ENCODE measurements at regions not wholly inside any gene's neighbourhood (a gene's known extent, or its start where the extent isn't known, plus 50 kb on each side); places are given as distances from the start of the nearest gene placed in this dataset.

- H3K4me3 Mint-ChIP-seq (ENCODE audit: unreplicated experiment): no peak overlapping the region
- peaks cover 3% of the 10 kb centered on the region for H3K4me1 Mint-ChIP-seq (ENCODE audit: low read depth, unreplicated experiment)
- no peaks in the 10 kb centered on the region for H3K9me3 Mint-ChIP-seq (ENCODE audit: unreplicated experiment)
- H3K27me3 Mint-ChIP-seq (ENCODE audit: unreplicated experiment): no peaks in the 10 kb centered on the region
- H3K36me3 Mint-ChIP-seq (ENCODE audit: unreplicated experiment): no peaks in the 10 kb centered on the region
- H3K27ac Mint-ChIP-seq (ENCODE audit: unreplicated experiment): no peak overlapping the region
- no peak for DNase-seq
- peak; percentile 45 for TF ChIP-seq CTCF (IDR thresholded peaks at IDR 0.05; ENCODE audit: partially characterized antibody, unreplicated experiment)
Measured at GRCh38 chr5:8864053-8864452, 681.8 kb downstream of the SEMA5A start.

- Mint-ChIP-seq H3K4me1 (ENCODE audit: low read depth, unreplicated experiment) (peaks cover 3% of the 10 kb centered on the region), H3K4me3 (ENCODE audit: unreplicated experiment) (no peak overlapping the region)
- TF ChIP-seq CTCF (IDR thresholded peaks at IDR 0.05; ENCODE audit: partially characterized antibody, unreplicated experiment): no peak
Measured at GRCh38 chr5:8865266-8865665, 680.6 kb downstream of the SEMA5A start.

GRCh38 chr5:8865686-8866374 lies 680.0 kb downstream of the SEMA5A start:
- Mint-ChIP-seq H3K4me1 (ENCODE audit: low read depth, unreplicated experiment) (peaks cover 7% of the 10 kb centered on the region), H3K9me3 (ENCODE audit: unreplicated experiment) (no peaks in the 10 kb centered on the region), H3K4me3 (ENCODE audit: unreplicated experiment) (no peak overlapping the region), H3K36me3 (ENCODE audit: unreplicated experiment) (no peaks in the 10 kb centered on the region), H3K27ac (ENCODE audit: unreplicated experiment) (no peak overlapping the region), H3K27me3 (ENCODE audit: unreplicated experiment) (no peaks in the 10 kb centered on the region)
- DNase-seq: no peak
- TF ChIP-seq CTCF (IDR thresholded peaks at IDR 0.05; ENCODE audit: partially characterized antibody, unreplicated experiment): no peak

More at GRCh38 chr5:8865266-8865665, 680.6 kb downstream of the SEMA5A start:
- H3K9me3 Mint-ChIP-seq (ENCODE audit: unreplicated experiment): no peaks in the 10 kb centered on the region
- DNase-seq: no peak
- H3K27ac Mint-ChIP-seq (ENCODE audit: unreplicated experiment): no peak overlapping the region
- no peaks in the 10 kb centered on the region for H3K36me3 Mint-ChIP-seq (ENCODE audit: unreplicated experiment)
- no peaks in the 10 kb centered on the region for H3K27me3 Mint-ChIP-seq (ENCODE audit: unreplicated experiment)

GRCh38 chr5:8868283-8868682 lies 677.6 kb downstream of the SEMA5A start:
- DNase-seq: no peak
- no peaks in the 10 kb centered on the region for H3K9me3 Mint-ChIP-seq (ENCODE audit: unreplicated experiment)
- no peaks in the 10 kb centered on the region for H3K36me3 Mint-ChIP-seq (ENCODE audit: unreplicated experiment)
- no peaks in the 10 kb centered on the region for H3K27me3 Mint-ChIP-seq (ENCODE audit: unreplicated experiment)
- H3K4me1 Mint-ChIP-seq (ENCODE audit: low read depth, unreplicated experiment): peaks cover 7% of the 10 kb centered on the region
- H3K27ac Mint-ChIP-seq (ENCODE audit: unreplicated experiment): no peak overlapping the region
- H3K4me3 Mint-ChIP-seq (ENCODE audit: unreplicated experiment): no peak overlapping the region
- TF ChIP-seq CTCF (IDR thresholded peaks at IDR 0.05; ENCODE audit: partially characterized antibody, unreplicated experiment): no peak

- Mint-ChIP-seq H3K9me3 (ENCODE audit: unreplicated experiment) (no peaks in the 10 kb centered on the region), H3K4me1 (ENCODE audit: low read depth, unreplicated experiment) (peaks cover 7% of the 10 kb centered on the region), H3K27ac (ENCODE audit: unreplicated experiment) (no peak overlapping the region), H3K27me3 (ENCODE audit: unreplicated experiment) (no peaks in the 10 kb centered on the region), H3K36me3 (ENCODE audit: unreplicated experiment) (no peaks in the 10 kb centered on the region), H3K4me3 (ENCODE audit: unreplicated experiment) (no peak overlapping the region)
- TF ChIP-seq CTCF (IDR thresholded peaks at IDR 0.05; ENCODE audit: partially characterized antibody, unreplicated experiment): no peak
- peak; percentile 25 for DNase-seq
Measured at GRCh38 chr5:8869932-8870331, 675.9 kb downstream of the SEMA5A start.
